H9 (cell line): ENCODE measurements at regions not wholly inside any gene's neighbourhood (a gene's known extent, or its start where the extent isn't known, plus 50 kb on each side); places are given as distances from the start of the nearest gene placed in this dataset.
"Not testable (repeated sequence)": the region's sequence is repeated elsewhere in the genome, so short reads cannot be mapped to it uniquely, and the experiment has no call there.

ENCODE experiments used
- DNase-seq: peaks from one replicate; pipeline ENCODE4 v3.0.0-alpha.2; 2017
- H2AFZ ChIP-seq: one replicate; pipeline ENCODE4 v1.6.1; 2013; ENCODE audit warnings: mild to moderate bottlenecking, low read length, control low read depth, moderate library complexity
- H2AK5ac ChIP-seq: 2 replicates; pipeline ENCODE4 v1.6.1; 2013; ENCODE audit warnings: low read length, control low read depth, mixed read lengths; ENCODE audit not compliant: insufficient read length
- H2BK120ac ChIP-seq: one replicate; pipeline ENCODE4 v1.6.1; 2013; ENCODE audit warnings: low read depth, mild to moderate bottlenecking, low read length, control low read depth, inconsistent platforms; ENCODE audit not compliant: poor library complexity, severe bottlenecking
- H2BK12ac ChIP-seq: 2 replicates; pipeline ENCODE4 v1.6.1; 2013; ENCODE audit warnings: low read length, control low read depth, mixed read lengths, low read depth; ENCODE audit not compliant: insufficient read length
- H2BK15ac ChIP-seq: 2 replicates; pipeline ENCODE4 v1.6.1; 2013; ENCODE audit warnings: low read depth, low read length, control low read depth
- H2BK20ac ChIP-seq: one replicate; pipeline ENCODE4 v1.6.1; 2013; ENCODE audit warnings: low read depth, mild to moderate bottlenecking, low read length, control low read depth, inconsistent platforms; ENCODE audit not compliant: poor library complexity, severe bottlenecking
- H2BK5ac ChIP-seq: 2 replicates; pipeline ENCODE4 v1.6.1; 2013; ENCODE audit warnings: low read length, control low read depth, mixed read lengths; ENCODE audit not compliant: insufficient read length
- H3K14ac ChIP-seq: 2 replicates; pipeline ENCODE4 v1.6.1; 2013; ENCODE audit warnings: low read length, control low read depth; ENCODE audit not compliant: insufficient read depth
- H3K18ac ChIP-seq: 2 replicates; pipeline ENCODE4 v1.6.1; 2013; ENCODE audit warnings: low read depth, mild to moderate bottlenecking, mixed read lengths, low read length, control low read depth; ENCODE audit not compliant: insufficient read length
- H3K23ac ChIP-seq: 2 replicates; pipeline ENCODE4 v1.6.1; 2013; ENCODE audit warnings: low read length, control low read depth, mixed read lengths, low read depth; ENCODE audit not compliant: insufficient read length
- H3K23me2 ChIP-seq: 2 replicates; pipeline ENCODE4 v1.6.1; 2013; ENCODE audit warnings: low read depth, mild to moderate bottlenecking, mixed read lengths, low read length, control low read depth; ENCODE audit not compliant: insufficient read length, poor library complexity, severe bottlenecking
- H3K27ac ChIP-seq: 2 replicates; pipeline ENCODE4 v1.5.1; 2013; ENCODE audit warnings: low read length, control low read depth, mixed read lengths, low read depth; ENCODE audit not compliant: insufficient read length
- H3K27me3 ChIP-seq: 2 replicates; pipeline ENCODE4 v1.6.1; 2013; ENCODE audit warnings: low read length, control low read depth, inconsistent platforms; ENCODE audit not compliant: insufficient read depth
- H3K4ac ChIP-seq: 2 replicates; pipeline ENCODE4 v1.6.1; 2013; ENCODE audit warnings: low read depth, mild to moderate bottlenecking, control low read depth, inconsistent platforms, low read length, moderate library complexity
- H3K4me1 ChIP-seq: 2 replicates; pipeline ENCODE4 v1.6.1; 2013; ENCODE audit warnings: low read length, control low read depth, inconsistent platforms; ENCODE audit not compliant: insufficient read depth
- H3K4me2 ChIP-seq: 2 replicates; pipeline ENCODE4 v1.6.1; 2013; ENCODE audit warnings: low read length, control low read depth, mixed read lengths; ENCODE audit not compliant: insufficient read length, insufficient read depth
- H3K56ac ChIP-seq: 2 replicates; pipeline ENCODE4 v1.6.1; 2013; ENCODE audit warnings: low read depth, mild to moderate bottlenecking, mixed read lengths, low read length, control low read depth; ENCODE audit not compliant: insufficient read length
- H3K79me1 ChIP-seq: 2 replicates; pipeline ENCODE4 v1.6.1; 2013; ENCODE audit warnings: low read depth, mild to moderate bottlenecking, moderate library complexity, low read length, control low read depth, inconsistent platforms; ENCODE audit not compliant: insufficient read depth, poor library complexity, severe bottlenecking
- H3K79me2 ChIP-seq: 2 replicates; pipeline ENCODE4 v1.6.1; 2013; ENCODE audit warnings: low read length, control low read depth, inconsistent platforms; ENCODE audit not compliant: insufficient read depth
- H3K9ac ChIP-seq: 2 replicates; pipeline ENCODE4 v1.6.1; 2013; ENCODE audit warnings: low read length, control low read depth, mixed read lengths; ENCODE audit not compliant: insufficient read length; ENCODE audit errors: extremely low read depth
- H3K9me3 ChIP-seq: one replicate; pipeline ENCODE4 v1.6.1; 2013; ENCODE audit warnings: low read depth, low read length, inconsistent platforms; ENCODE audit not compliant: control insufficient read depth
- H3T11ph ChIP-seq: one replicate; pipeline ENCODE4 v1.6.1; 2013; ENCODE audit warnings: mild to moderate bottlenecking, low read length, control low read depth, inconsistent platforms
- H4K20me1 ChIP-seq: one replicate; pipeline ENCODE4 v1.6.1; 2013; ENCODE audit not compliant: control insufficient read depth, insufficient read length, insufficient read depth
- H4K5ac ChIP-seq: 2 replicates; pipeline ENCODE4 v1.6.1; 2013; ENCODE audit warnings: low read depth, mild to moderate bottlenecking, mixed read lengths, low read length, control low read depth; ENCODE audit not compliant: insufficient read length
- H4K8ac ChIP-seq: replicated peaks from 2 replicates; pipeline ENCODE4 v1.6.1; 2013; ENCODE audit warnings: low read length, control low read depth, mixed read lengths, low read depth; ENCODE audit not compliant: insufficient read length
- H4K91ac ChIP-seq: 2 replicates; pipeline ENCODE4 v1.6.1; 2013; ENCODE audit warnings: low read depth, mild to moderate bottlenecking, moderate library complexity, mixed read lengths, low read length, control low read depth; ENCODE audit not compliant: insufficient read length
- H3K27ac Mint-ChIP-seq, 3 experiments: 2 replicates in 2 of 3; 3 replicates in 1 of 3; pipeline ENCODE4 v1.8.0; 2020 to 2021; ENCODE audit warnings: mixed read lengths in 3 of 3, mild to moderate bottlenecking in 1 of 3, moderate library complexity in 1 of 3
- H3K27me3 Mint-ChIP-seq: 2 replicates; pipeline ENCODE4 v1.8.0; 2021; ENCODE audit warnings: low read depth, mild to moderate bottlenecking, moderate library complexity, mixed read lengths
- H3K36me3 Mint-ChIP-seq, 3 experiments: 2 replicates in 2 of 3; 3 replicates in 1 of 3; pipeline ENCODE4 v1.8.0; 2020 to 2021; ENCODE audit warnings: low read depth in 3 of 3, mixed read lengths in 3 of 3; ENCODE audit not compliant: insufficient read depth in 1 of 3
- H3K4me1 Mint-ChIP-seq, 2 experiments: 2 replicates each; pipeline ENCODE4 v1.8.0; 2020; ENCODE audit warnings: mixed read lengths in 2 of 2
- H3K4me3 Mint-ChIP-seq, 2 experiments: 2 replicates in 1 of 2; 3 replicates in 1 of 2; pipeline ENCODE4 v1.8.0; 2020 to 2021; ENCODE audit warnings: mild to moderate bottlenecking in 2 of 2, mixed read lengths in 2 of 2, moderate library complexity in 1 of 2
- H3K9me3 Mint-ChIP-seq, 2 experiments: 2 replicates in 1 of 2; 3 replicates in 1 of 2; pipeline ENCODE4 v1.8.0; 2020; ENCODE audit warnings: mild to moderate bottlenecking in 2 of 2, mixed read lengths in 2 of 2, moderate library complexity in 1 of 2
- CTCF ChIP-seq: fragments of 200-600 bp; sonication (generic); conservative IDR thresholded peaks from 3 replicates; pipeline ENCODE4 v1.8.0; 2021; ENCODE audit warnings: antibody characterized with exemption, mild to moderate bottlenecking
- WGBS: extraction: QIAGEN DNeasy Blood & Tissue Kit; methylation state at CpG from one replicate; pipeline ENCODE4 v1.1.7; 2013; ENCODE audit warnings: missing lambda C conversion rate, low lambda C conversion rate, mixed read lengths; ENCODE audit not compliant: insufficient read length; ENCODE audit errors: extremely low coverage; 5-methylcytosine and 5-hydroxymethylcytosine counted together

DNA sequence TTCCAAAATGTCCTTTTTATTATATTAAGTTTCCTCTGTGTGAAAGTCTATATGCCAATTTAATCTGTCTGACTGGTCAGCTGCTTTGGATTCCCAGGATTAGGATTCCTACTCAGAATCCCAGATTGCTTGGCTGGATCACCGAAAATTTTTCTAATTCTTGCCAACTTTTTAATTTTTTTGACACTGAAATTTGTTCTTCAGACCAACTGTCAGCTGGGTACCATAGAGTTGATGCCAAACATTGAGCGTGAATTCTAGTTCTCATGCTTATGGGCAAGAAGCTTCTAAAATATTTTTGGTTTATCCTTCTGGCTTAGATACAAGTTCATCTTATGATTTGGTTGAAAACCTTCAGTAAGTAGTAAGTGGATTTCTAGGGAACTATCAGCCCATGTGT is 1611.4 kb upstream of the FLRT2 start:
- DNase-seq: no peak
- H4K5ac ChIP-seq: no peak overlapping the region
- H4K91ac ChIP-seq: no peak overlapping the region
- no peak overlapping the region for H3K23ac ChIP-seq
- H3T11ph ChIP-seq: no peak overlapping the region
- Mint-ChIP-seq H3K9me3 (no peaks in the 10 kb centered on the region; a peak in 1 of 5 replicates), H3K36me3 (no peaks in the 10 kb centered on the region; a peak in 1 of 7 replicates), H3K4me1 (peaks cover 0 to 5% of the 10 kb centered on the region in 2 experiments; a peak in 2 of 4 replicates), H3K27me3 (no peaks in the 10 kb centered on the region), H3K4me3 (no peak overlapping the region), H3K27ac (no peak overlapping the region)
- no peak overlapping the region for H3K18ac ChIP-seq
- WGBS: no CpG with 5 or more reads among the region's 2 CpGs
- H3K27me3 ChIP-seq: no peaks in the 10 kb centered on the region
- no peaks in the 10 kb centered on the region for H3K23me2 ChIP-seq
- no peak overlapping the region for H2AK5ac ChIP-seq
- no peak overlapping the region for H2BK5ac ChIP-seq
- H2BK12ac ChIP-seq: no peak overlapping the region
- H3K14ac ChIP-seq: no peak overlapping the region
- TF ChIP-seq CTCF: no peak
- H2BK120ac ChIP-seq: no peak overlapping the region
- no peak overlapping the region for H3K56ac ChIP-seq
- H2AFZ ChIP-seq: no peak overlapping the region
- H3K27ac ChIP-seq: no peak overlapping the region
- no peaks in the 10 kb centered on the region for H3K79me1 ChIP-seq
- no peak overlapping the region for H2BK20ac ChIP-seq
- no peaks in the 10 kb centered on the region for H3K79me2 ChIP-seq
- no peak overlapping the region for H2BK15ac ChIP-seq
- no peaks in the 10 kb centered on the region for H3K4me1 ChIP-seq
- no peak overlapping the region for H3K4me2 ChIP-seq
- H3K4ac ChIP-seq: no peak overlapping the region
- no peaks in the 10 kb centered on the region for H3K9me3 ChIP-seq
- no peak overlapping the region for H4K8ac ChIP-seq
- no peaks in the 10 kb centered on the region for H4K20me1 ChIP-seq
- H3K9ac ChIP-seq: no peak overlapping the region

- H3K79me1 ChIP-seq, H2AFZ ChIP-seq, H3K56ac ChIP-seq, H2BK120ac ChIP-seq, H3K4ac ChIP-seq, H3K4me3 Mint-ChIP-seq, H4K8ac ChIP-seq, H4K5ac ChIP-seq, H3K79me2 ChIP-seq, H2BK5ac ChIP-seq, H3K27ac ChIP-seq, H3K4me1 Mint-ChIP-seq, H3K9ac ChIP-seq, H2BK15ac ChIP-seq, H3K23me2 ChIP-seq, H3K4me2 ChIP-seq, H3K27me3 Mint-ChIP-seq, H3K27me3 ChIP-seq, H2AK5ac ChIP-seq, H3K36me3 Mint-ChIP-seq, H3T11ph ChIP-seq, H3K9me3 ChIP-seq, H3K23ac ChIP-seq, H3K9me3 Mint-ChIP-seq, H2BK20ac ChIP-seq, H3K4me1 ChIP-seq, H3K18ac ChIP-seq, H3K14ac ChIP-seq, H4K91ac ChIP-seq, H4K20me1 ChIP-seq, DNase-seq, H2BK12ac ChIP-seq: not testable (repeated sequence)
- peak overlapping the region in 1 of 3 experiments; percentile 67; a peak in 1 of 7 replicates for H3K27ac Mint-ChIP-seq
- no CpG with 5 or more reads among the region's 13 CpGs for WGBS
Measured at GRCh38 chr14:83919675-83920074, 1610.3 kb upstream of the FLRT2 start.
